Fibroblast of the aortic adventitia (primary cell): ENCODE measurements at regions not wholly inside any gene's neighbourhood (a gene's known extent, or its start where the extent isn't known, plus 50 kb on each side); places are given as distances from the start of the nearest gene placed in this dataset.

ENCODE experiments used
- DNase-seq: peaks from one replicate; pipeline ENCODE4 v3.0.0-alpha.2; 2010; ENCODE audit warnings: low read depth
- H3K4me3 ChIP-seq: 2 replicates; pipeline ENCODE4 v1.5.1; 2011; ENCODE audit warnings: low read depth, mild to moderate bottlenecking, control low read depth, low read length, moderate library complexity
- CTCF ChIP-seq: IDR thresholded peaks from 2 replicates; pipeline ENCODE4 v1.5.1; 2011; ENCODE audit warnings: mild to moderate bottlenecking, low read length, control low read depth, inconsistent platforms; ENCODE audit not compliant: insufficient read depth

- no peak overlapping the region for H3K4me3 ChIP-seq
- no peak for TF ChIP-seq CTCF
- DNase-seq: no peak
Observed at GRCh38 chr4:41456559-41457101, 81.3 kb upstream of the LIMCH1 start.

- DNase-seq: no peak
- no peak for TF ChIP-seq CTCF
- H3K4me3 ChIP-seq: no peak overlapping the region
Observed at GRCh38 chr4:41458689-41459088, 79.3 kb upstream of the LIMCH1 start.

GRCh38 chr4:41460641-41461040 lies 77.3 kb upstream of the LIMCH1 start:
- H3K4me3 ChIP-seq: no peak overlapping the region
- TF ChIP-seq CTCF: no peak
- no peak for DNase-seq

GRCh38 chr4:41461780-41462307 lies 76.1 kb upstream of the LIMCH1 start:
- no peak for DNase-seq
- H3K4me3 ChIP-seq: no peak overlapping the region
- TF ChIP-seq CTCF: no peak

- H3K4me3 ChIP-seq: no peak overlapping the region
Observed at GRCh38 chr4:41465146-41465761, 72.7 kb upstream of the LIMCH1 start.

GRCh38 chr4:41466249-41466648 lies 71.7 kb upstream of the LIMCH1 start:
- H3K4me3 ChIP-seq: no peak overlapping the region
- no peak for TF ChIP-seq CTCF

More at GRCh38 chr4:41465146-41465761, 72.7 kb upstream of the LIMCH1 start:
- no peak for TF ChIP-seq CTCF
- no peak for DNase-seq

More at GRCh38 chr4:41466249-41466648, 71.7 kb upstream of the LIMCH1 start:
- DNase-seq: no peak
